GM06990 (cell line): ENCODE measurements at regions not wholly inside any gene's neighbourhood (a gene's known extent, or its start where the extent isn't known, plus 50 kb on each side); places are given as distances from the start of the nearest gene placed in this dataset.
"Not testable (repeated sequence)": the region's sequence is repeated elsewhere in the genome, so short reads cannot be mapped to it uniquely, and the experiment has no call there.

Experiments used
- DNase-seq: peaks from one replicate; pipeline ENCODE4 v3.0.0-alpha.2; 2011; ENCODE audit not compliant: insufficient read length; ENCODE audit errors: extremely low read depth
- H3K27me3 ChIP-seq: replicated peaks from 2 replicates; pipeline ENCODE4 v1.6.0; 2011; ENCODE audit warnings: low read length; ENCODE audit not compliant: control insufficient read depth, insufficient read depth
- H3K36me3 ChIP-seq: 2 replicates; pipeline ENCODE4 v1.5.1; 2011; ENCODE audit warnings: low read length; ENCODE audit not compliant: control insufficient read depth, insufficient read depth
- H3K4me3 ChIP-seq: replicated peaks from 2 replicates; pipeline ENCODE4 v1.5.1; 2011; ENCODE audit warnings: low read depth, mild to moderate bottlenecking, control low read depth, low read length
- TF ChIP-seq, protein P1 (sequence below): IDR thresholded peaks from 2 replicates; pipeline ENCODE4 v1.5.1; 2011; ENCODE audit warnings: low read length, control low read depth, mild to moderate bottlenecking, inconsistent platforms; ENCODE audit not compliant: insufficient read depth, poor library complexity, severe bottlenecking

DNA sequence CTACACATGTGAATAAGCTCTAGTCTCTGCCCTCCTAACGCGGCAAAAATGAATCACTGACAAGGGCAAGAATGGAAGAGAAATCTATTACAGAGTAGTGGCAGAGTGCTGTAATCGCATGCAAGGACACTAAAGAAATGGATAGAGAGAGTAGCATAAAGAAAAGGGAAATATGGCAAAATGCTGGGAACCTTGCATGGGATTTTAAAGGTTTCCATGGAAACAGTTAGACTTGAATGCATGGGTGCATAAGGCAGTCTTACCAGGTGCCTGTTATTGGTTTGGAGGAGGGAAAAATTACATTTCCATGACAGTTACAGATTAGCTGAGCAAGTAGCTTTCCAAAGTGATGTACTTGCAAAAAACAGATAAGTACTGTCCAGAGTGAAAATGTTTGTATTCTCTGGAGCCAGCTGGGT lies 233.4 kb downstream of the PTN start:
- Histone ChIP-seq H3K27me3 (no peaks in the 10 kb centered on the region), H3K4me3 (no peak overlapping the region), H3K36me3 (no peaks in the 10 kb centered on the region)
- no peak for DNase-seq
- TF ChIP-seq, protein P1, sequence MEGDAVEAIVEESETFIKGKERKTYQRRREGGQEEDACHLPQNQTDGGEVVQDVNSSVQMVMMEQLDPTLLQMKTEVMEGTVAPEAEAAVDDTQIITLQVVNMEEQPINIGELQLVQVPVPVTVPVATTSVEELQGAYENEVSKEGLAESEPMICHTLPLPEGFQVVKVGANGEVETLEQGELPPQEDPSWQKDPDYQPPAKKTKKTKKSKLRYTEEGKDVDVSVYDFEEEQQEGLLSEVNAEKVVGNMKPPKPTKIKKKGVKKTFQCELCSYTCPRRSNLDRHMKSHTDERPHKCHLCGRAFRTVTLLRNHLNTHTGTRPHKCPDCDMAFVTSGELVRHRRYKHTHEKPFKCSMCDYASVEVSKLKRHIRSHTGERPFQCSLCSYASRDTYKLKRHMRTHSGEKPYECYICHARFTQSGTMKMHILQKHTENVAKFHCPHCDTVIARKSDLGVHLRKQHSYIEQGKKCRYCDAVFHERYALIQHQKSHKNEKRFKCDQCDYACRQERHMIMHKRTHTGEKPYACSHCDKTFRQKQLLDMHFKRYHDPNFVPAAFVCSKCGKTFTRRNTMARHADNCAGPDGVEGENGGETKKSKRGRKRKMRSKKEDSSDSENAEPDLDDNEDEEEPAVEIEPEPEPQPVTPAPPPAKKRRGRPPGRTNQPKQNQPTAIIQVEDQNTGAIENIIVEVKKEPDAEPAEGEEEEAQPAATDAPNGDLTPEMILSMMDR, result no peak

DNA sequence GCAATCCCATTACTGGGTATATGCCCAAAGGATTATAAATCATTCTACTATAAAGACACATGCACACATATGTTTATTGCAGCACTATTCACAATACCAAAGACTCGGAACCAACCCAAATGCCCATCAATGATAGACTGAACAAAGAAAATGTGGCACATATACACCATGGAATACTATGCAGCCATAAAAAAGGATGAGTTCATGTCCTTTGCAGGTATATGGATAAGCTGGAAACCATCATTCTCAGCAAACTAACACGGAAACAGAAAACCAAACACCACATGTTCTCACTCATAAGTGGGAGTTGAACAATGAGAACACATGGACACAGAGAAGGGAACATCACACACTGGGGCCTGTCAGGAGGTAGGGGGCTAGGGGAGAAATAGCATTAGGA lies 235.7 kb downstream of the PTN start:
- H3K36me3 ChIP-seq, DNase-seq, H3K27me3 ChIP-seq, H3K4me3 ChIP-seq: not testable (repeated sequence)

DNA sequence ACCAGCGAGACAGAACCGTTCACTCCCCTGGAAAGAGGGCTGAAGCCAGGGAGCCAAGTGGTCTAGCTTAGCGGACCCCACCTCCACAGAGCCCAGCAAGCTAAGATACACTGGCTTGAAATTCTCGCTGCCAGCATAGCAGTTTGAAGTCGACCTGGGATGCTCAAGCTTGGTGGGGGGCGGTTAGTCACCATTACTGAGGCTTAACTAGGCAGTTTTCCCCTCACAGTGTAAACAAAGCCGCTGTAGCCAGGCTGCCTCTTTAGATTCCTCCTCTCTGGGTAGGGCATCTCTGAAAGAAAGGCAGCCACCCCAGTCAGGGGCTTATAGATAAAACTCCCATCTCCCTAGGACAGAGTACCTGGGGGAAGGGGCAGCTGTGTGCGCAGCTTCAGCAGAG lies 235.1 kb downstream of the CHRM2 start:
- H3K36me3 ChIP-seq, H3K27me3 ChIP-seq, DNase-seq, H3K4me3 ChIP-seq: not testable (repeated sequence)

DNA sequence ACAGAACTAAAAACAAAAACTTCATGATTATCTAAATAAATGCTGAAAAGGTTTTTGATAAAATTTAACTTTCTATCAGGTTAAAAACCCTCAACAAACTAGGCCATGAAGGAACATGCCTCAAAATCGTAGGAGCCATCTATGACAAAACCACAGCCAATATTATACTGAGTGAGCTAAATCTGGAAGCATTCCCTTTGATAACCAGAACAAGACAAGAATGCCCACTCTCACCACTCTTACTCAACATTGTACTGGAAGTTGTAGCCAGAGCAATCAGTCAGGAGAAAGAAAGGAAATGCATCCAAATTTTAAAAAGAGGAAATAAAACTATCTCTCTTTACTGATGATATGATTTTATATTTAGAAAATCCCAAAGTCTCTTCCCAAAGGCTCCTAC lies 228.7 kb downstream of the CHRM2 start:
- Histone ChIP-seq H3K36me3 (no peaks in the 10 kb centered on the region), H3K4me3 (no peak overlapping the region), H3K27me3 (no peaks in the 10 kb centered on the region)
- DNase-seq, result no peak
- TF ChIP-seq, protein P1, result no peak

DNA sequence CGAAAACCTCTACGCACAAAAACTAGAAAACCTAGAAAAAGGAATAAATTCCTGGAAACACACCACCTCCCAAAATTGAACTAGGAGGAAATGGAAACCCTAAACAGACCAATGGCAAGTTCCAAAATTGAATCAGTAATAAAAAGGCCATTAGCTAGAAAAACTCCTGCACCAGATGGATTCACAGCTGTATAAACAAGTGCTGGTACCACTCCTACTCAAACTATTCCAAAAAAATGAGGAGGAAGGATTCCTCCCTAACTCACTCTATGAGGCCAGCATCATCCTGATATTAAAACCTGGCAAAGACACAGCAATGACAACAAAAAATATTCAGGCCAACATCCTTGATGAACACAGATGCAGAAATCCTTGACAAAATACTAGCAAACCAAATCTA lies 228.2 kb downstream of the CHRM2 start:
- TF ChIP-seq, protein P1, result no peak
- no peak overlapping the region for H3K4me3 ChIP-seq
- no peak for DNase-seq

DNA sequence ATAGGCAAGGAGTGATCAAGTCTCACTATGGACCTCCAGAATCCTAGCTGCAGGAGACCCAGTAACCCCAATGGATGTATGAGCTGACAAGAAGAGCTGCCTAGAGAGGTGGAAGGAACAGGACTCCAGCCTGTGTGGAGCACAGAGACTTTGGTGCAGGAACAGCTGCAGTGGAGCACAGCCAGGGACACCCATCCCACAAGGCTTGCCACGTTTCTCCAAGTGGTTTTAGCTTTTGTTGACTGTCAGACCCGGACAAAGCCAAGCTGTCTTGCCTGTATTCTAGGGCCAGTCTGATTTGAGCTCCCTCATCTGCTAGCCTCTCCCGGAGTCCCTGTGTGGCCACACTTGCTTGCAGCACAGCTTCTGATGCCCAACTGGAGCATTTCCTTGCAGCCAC lies 224.7 kb downstream of the CHRM2 start:
- Histone ChIP-seq H3K27me3 (no peaks in the 10 kb centered on the region), H3K36me3 (no peaks in the 10 kb centered on the region), H3K4me3 (no peak overlapping the region)
- DNase-seq, result no peak
- TF ChIP-seq, protein P1, result no peak

More for the DNA sequence above, 228.2 kb downstream of the CHRM2 start:
- Histone ChIP-seq H3K27me3 (no peaks in the 10 kb centered on the region), H3K36me3 (no peaks in the 10 kb centered on the region)

DNA sequence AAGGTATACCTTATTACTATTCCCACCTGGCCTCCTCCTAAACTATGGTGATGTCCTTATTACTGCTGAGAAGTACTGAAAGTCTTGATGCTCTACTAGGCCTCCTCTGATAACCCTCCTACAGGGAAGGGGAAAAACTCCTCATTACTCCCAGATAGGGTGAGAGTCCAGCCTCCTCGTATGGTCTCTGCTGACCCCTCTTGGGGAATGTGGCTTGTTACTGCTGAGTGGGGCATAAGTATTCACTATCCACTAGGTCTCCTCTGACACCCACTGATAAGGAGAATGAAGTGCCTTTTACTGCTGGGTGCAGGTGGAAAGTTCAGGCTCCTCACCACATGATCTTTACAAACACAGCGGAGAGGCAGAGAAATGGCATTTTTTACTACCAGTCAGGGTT lies 222.9 kb downstream of the CHRM2 start:
- TF ChIP-seq, protein P1, result no peak
- no peaks in the 10 kb centered on the region for H3K36me3 ChIP-seq
- no peak overlapping the region for H3K4me3 ChIP-seq
- DNase-seq, result no peak
- H3K27me3 ChIP-seq, result no peaks in the 10 kb centered on the region
